ENCODE measurements at regions not wholly inside any gene's neighbourhood (a gene's known extent, or its start where the extent isn't known, plus 50 kb on each side); places are given as distances from the start of the nearest gene placed in this dataset.

DNA sequence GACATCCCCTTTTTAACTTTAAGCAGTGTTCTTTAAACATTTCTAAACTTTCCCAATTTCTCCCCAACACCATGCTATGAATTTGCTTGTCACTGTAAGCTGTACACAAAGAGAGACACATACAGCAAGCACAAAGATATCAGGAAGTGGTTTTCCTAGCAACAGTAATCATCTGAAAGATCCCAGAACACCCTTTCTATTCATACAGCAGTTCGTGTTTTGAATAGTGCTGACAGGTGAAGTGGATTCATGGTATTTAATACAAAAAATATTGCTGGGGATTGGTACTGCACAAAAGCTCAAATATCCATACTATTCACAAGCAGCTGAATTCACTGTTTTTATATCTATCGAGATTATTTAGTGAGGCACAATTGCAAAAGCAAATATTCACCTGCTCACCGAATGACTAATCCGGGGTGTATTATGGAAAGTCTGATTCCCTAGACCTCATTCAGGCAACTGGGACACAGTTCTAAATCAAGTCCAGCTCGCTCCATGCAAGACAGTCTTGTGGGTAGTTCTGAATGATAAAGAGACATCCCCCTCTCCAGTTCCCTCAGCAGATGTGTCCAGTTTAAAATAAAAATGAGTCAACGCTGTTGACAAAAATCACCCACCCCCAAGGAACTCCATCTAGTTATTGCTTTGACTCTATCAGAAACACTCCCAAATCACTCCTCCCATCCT, 107.1 kb upstream of the TSHZ2 start:
- no peak for DNase-seq

GRCh38 chr20:52859156-52859876, 112.8 kb upstream of the TSHZ2 start:
- no peak for DNase-seq

DNA sequence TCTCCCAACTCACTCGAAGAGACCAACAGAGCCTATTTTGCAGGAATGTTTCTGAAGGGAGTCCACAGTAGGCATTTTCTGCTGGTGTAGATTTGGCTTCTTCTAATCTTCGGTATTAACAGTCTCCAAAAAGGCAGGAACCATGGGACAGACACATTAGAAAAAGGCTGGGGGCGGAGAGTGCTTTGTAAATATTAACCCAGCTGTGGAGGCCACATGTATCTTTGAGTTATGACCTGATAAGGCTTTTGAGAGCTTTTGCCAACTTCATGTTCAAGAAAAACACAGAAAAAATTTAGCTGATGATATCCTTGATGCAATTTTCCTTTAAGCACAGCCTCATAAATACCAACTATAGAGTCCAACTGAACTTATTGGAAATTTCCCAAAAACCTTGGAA, 119.4 kb upstream of the TSHZ2 start:
- no peak for DNase-seq

DNA sequence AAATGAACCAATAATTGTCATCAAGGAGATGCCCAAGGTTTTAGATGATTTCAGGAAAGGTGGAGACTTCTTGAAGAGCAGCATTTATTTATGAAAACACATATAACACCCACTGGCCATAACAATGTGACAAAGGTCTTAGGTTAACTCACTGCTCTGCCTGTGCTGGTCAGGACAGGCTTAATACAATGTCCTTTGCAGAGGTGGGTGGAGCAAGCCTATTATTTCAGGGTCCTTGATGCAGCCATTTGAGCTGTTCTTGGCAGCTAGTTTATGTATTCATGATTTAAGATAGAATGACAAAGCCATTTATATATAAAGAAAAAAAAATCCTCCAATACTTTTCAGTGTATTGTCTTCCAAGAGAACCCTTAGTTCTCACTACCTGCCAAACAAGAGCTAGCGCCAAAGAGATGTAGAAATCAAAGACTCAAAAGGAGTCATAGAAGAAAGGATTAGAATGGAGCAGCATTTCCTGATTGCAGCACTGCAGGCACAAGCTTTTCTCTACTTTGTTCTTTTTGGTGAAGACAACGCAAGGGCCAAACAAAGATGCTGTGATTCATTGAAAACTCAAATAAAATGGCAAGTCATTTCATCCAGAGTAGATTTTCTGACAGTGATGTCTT, 124.3 kb upstream of the TSHZ2 start:
- DNase-seq: no peak

- DNase-seq: no peak
Measured at GRCh38 chr20:52847029-52847660, 125.0 kb upstream of the TSHZ2 start.

GRCh38 chr20:52845044-52845443, 127.1 kb upstream of the TSHZ2 start:
- DNase-seq: no peak

DNA sequence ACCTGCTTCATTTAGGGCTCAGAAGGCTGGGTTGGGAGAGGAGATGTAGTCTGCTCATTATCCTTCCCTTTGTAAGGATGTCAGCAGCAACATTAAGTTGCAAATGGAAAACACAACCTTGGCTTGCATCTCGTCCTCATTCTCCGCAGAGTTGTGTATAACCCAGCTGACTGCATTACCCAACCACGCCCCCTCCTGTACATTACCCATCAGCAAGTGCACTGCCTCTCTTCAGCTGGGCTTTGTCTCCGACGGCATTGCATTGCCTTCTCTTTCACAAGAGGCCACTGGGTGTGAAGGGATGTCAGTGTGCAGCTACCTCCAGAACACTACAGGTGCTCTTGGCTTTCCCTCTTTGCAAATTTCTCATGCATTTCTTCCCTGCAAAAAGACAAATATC, 128.7 kb upstream of the TSHZ2 start:
- DNase-seq: no peak

DNA sequence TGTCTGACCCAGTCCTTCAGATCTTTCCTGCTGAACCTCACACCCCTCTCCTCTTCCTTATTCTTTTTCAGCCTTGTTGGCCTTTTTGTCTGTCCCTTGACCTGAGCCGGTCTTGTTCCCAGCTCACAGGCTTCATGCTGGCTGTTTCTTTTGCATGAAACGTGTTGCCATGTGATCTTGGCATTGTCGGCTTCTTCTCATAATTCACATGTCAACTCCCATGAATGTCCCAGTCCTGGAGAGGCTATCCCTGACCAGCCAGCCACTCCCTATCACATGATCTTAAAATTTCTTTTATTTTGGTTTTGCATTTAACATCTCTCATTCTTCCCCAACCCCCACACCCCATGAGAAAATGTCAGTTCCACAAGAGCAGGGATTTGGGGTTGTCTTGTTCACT, 131.2 kb upstream of the TSHZ2 start:
- DNase-seq: no peak

GRCh38 chr20:52840041-52840440, 132.1 kb upstream of the TSHZ2 start:
- DNase-seq: no peak

DNA sequence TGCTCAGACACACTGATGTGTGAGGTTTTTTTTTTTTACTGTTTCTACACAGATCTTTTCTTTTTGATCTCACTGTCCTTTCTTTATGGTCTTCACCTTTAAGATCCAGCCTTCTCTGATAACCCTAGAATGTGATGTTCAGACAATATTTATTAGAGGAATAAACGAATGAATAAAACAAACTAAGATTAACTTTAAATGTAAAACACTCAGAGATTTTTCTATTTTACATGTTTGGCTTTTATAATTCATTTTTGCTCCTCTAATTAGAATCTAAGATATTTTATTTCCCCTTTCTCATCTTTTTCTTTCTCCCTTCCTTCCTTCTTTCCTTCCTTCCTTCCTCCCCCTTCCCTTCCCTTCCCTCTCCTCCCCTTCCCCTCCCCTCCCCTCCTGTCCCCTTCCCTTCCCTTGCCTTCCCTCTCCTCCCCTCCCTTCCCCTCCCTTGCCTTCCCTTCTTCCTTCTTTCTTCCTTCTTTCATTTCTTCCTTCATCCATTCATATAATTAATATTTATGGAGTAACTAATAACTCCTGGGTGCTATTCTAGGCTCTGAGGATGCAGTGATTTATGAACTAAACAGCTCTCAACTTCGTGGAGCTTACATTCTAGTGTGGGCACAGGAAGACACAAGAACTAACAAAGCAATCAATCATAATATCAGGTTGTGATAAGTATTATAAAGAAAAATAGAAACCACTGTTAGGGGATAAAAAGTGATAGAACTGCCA, 133.5 kb upstream of the TSHZ2 start:
- DNase-seq: no peak

- DNase-seq: no peak
Measured at GRCh38 chr20:52837378-52837777, 134.8 kb upstream of the TSHZ2 start.

GRCh38 chr20:52833901-52834300, 138.3 kb upstream of the TSHZ2 start:
- DNase-seq: no peak

DNA sequence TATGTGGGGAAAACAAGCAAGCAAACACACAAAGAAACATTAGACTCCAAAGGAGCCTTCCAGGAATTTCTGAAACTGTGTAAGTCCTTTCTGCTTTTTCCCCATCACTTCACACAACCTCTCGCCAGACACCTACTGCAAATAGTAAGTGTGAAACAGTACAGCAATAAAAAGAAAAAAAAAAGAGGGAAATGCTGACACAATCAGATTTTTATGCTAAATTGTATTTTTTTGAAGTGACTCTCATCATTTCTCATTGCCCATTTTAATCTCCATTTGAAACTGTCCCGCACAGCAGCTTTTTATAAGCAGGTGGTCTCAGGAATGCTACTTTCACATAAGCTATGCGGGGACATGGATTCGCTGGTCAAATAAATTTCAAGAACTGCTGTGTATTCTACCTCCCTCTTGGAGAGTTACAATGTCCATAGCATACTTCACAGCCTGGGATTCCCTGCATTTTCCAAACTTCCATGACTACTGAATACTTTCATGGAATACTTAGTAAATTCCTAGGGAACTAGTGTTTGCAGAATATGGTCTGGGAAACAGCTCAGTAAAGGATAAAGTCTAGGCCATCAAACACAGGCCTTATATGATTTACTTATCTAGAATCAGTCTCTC, 139.9 kb upstream of the TSHZ2 start:
- no peak for DNase-seq

GRCh38 chr20:52830598-52830997, 141.6 kb upstream of the TSHZ2 start:
- DNase-seq: no peak

- DNase-seq: no peak
Measured at GRCh38 chr20:52829111-52829510, 143.0 kb upstream of the TSHZ2 start.

DNA sequence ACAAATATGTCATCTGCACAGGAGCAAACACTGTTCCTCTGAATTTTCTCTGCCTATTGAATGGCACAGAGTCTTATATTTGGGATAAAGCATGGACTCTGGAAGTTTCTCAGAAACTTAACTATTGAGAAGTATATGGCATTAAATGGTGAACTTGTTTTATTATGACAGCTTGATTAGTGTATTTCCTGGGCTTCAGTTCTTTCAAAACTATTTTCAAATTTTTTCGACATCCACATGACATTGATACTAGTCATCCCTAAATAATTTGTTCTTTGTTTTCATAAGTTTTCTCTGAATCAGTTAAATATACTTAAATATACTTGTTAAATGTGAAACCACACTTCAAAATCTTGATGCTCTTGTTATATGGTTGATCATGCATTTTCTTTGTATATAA, 144.0 kb upstream of the TSHZ2 start:
- no peak for DNase-seq

- DNase-seq: no peak
Measured at GRCh38 chr20:52826722-52827121, 145.4 kb upstream of the TSHZ2 start.

DNA sequence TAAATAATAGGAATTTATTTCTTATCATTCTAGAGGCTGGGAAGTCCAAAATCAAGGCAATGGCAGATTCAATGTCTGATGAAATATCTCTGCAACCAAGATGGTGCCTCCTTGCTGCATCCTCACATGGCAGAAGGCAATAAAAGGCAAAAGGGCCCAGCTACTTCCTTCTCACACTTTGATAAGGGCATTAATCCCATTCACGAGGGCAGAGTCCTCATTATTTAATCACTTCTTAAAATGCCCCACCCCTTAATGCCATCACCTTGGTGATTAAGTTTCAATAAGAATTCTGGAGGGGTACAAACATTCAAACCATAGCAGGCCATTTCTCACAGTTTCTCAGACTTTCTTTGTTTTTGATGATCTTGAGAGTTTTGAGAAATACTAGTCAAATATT, 145.8 kb upstream of the TSHZ2 start:
- DNase-seq: no peak

- DNase-seq: no peak
Measured at GRCh38 chr20:52824494-52825216, 147.5 kb upstream of the TSHZ2 start.

DNA sequence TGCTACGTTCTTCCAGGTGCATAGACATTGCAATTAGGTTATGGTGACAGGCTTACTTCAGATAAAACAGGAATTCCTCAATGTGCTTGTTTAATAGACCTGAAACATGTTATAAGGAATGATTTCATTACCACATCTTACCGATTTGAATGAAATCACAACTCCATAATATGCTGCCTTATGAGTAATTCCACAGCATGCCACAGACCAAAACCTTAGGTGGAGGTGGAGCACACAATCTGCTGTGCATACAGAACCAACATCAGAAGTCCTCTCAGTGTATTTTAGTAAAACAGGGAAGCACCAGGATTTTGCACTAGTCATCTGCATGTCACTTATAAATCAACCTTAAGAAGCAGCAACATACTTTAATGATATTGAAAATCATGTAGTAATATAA, 148.9 kb upstream of the TSHZ2 start:
- DNase-seq: no peak

DNA sequence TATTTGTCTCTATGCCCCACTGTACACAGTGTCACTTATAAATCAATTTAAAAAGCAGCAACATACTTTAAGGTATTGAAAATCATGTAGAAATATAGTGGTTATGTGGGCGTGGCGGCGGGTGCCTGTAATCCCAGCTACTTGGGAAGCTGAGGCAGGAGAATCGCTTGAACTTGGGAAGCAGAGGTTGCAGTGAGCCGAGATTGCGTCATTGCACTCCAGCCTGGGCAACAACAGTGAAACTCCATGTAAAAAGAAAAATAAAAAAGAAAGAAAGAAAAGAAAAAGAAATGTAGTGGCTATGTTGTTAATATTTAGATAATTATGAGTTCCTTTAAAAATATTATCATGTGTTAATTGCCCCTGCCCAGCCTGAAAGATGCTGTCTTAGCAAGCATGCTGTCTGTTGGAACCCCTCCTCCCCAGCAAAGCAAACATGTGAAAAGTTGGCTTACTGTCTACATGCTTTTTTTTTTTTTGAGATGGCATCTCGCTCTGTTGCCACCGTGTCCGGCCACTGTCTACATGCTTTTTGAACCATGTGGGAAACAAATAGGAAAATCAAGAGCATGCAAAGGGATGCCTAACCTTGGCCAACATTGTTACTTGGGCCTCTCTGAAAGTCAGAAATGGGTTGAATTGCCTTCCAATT, 151.4 kb upstream of the TSHZ2 start:
- DNase-seq: no peak

Measured in hindlimb muscle (tissue), 1 donor.